H9 (cell line): ENCODE measurements at regions not wholly inside any gene's neighbourhood (a gene's known extent, or its start where the extent isn't known, plus 50 kb on each side); places are given as distances from the start of the nearest gene placed in this dataset.

Experiments
- DNase-seq: peaks from one replicate; pipeline ENCODE4 v3.0.0-alpha.2; 2017
- H2AFZ ChIP-seq: one replicate; pipeline ENCODE4 v1.6.1; 2013; ENCODE audit warnings: mild to moderate bottlenecking, low read length, control low read depth, moderate library complexity
- H2AK5ac ChIP-seq: 2 replicates; pipeline ENCODE4 v1.6.1; 2013; ENCODE audit warnings: low read length, control low read depth, mixed read lengths; ENCODE audit not compliant: insufficient read length
- H2BK120ac ChIP-seq: one replicate; pipeline ENCODE4 v1.6.1; 2013; ENCODE audit warnings: low read depth, mild to moderate bottlenecking, low read length, control low read depth, inconsistent platforms; ENCODE audit not compliant: poor library complexity, severe bottlenecking
- H2BK12ac ChIP-seq: 2 replicates; pipeline ENCODE4 v1.6.1; 2013; ENCODE audit warnings: low read length, control low read depth, mixed read lengths, low read depth; ENCODE audit not compliant: insufficient read length
- H2BK15ac ChIP-seq: 2 replicates; pipeline ENCODE4 v1.6.1; 2013; ENCODE audit warnings: low read depth, low read length, control low read depth
- H2BK20ac ChIP-seq: one replicate; pipeline ENCODE4 v1.6.1; 2013; ENCODE audit warnings: low read depth, mild to moderate bottlenecking, low read length, control low read depth, inconsistent platforms; ENCODE audit not compliant: poor library complexity, severe bottlenecking
- H2BK5ac ChIP-seq: 2 replicates; pipeline ENCODE4 v1.6.1; 2013; ENCODE audit warnings: low read length, control low read depth, mixed read lengths; ENCODE audit not compliant: insufficient read length
- H3K14ac ChIP-seq: 2 replicates; pipeline ENCODE4 v1.6.1; 2013; ENCODE audit warnings: low read length, control low read depth; ENCODE audit not compliant: insufficient read depth
- H3K18ac ChIP-seq: 2 replicates; pipeline ENCODE4 v1.6.1; 2013; ENCODE audit warnings: low read depth, mild to moderate bottlenecking, mixed read lengths, low read length, control low read depth; ENCODE audit not compliant: insufficient read length
- H3K23ac ChIP-seq: 2 replicates; pipeline ENCODE4 v1.6.1; 2013; ENCODE audit warnings: low read length, control low read depth, mixed read lengths, low read depth; ENCODE audit not compliant: insufficient read length
- H3K23me2 ChIP-seq: 2 replicates; pipeline ENCODE4 v1.6.1; 2013; ENCODE audit warnings: low read depth, mild to moderate bottlenecking, mixed read lengths, low read length, control low read depth; ENCODE audit not compliant: insufficient read length, poor library complexity, severe bottlenecking
- H3K27ac ChIP-seq: 2 replicates; pipeline ENCODE4 v1.5.1; 2013; ENCODE audit warnings: low read length, control low read depth, mixed read lengths, low read depth; ENCODE audit not compliant: insufficient read length
- H3K27me3 ChIP-seq: 2 replicates; pipeline ENCODE4 v1.6.1; 2013; ENCODE audit warnings: low read length, control low read depth, inconsistent platforms; ENCODE audit not compliant: insufficient read depth
- H3K4ac ChIP-seq: 2 replicates; pipeline ENCODE4 v1.6.1; 2013; ENCODE audit warnings: low read depth, mild to moderate bottlenecking, control low read depth, inconsistent platforms, low read length, moderate library complexity
- H3K4me1 ChIP-seq: 2 replicates; pipeline ENCODE4 v1.6.1; 2013; ENCODE audit warnings: low read length, control low read depth, inconsistent platforms; ENCODE audit not compliant: insufficient read depth
- H3K4me2 ChIP-seq: 2 replicates; pipeline ENCODE4 v1.6.1; 2013; ENCODE audit warnings: low read length, control low read depth, mixed read lengths; ENCODE audit not compliant: insufficient read length, insufficient read depth
- H3K56ac ChIP-seq: 2 replicates; pipeline ENCODE4 v1.6.1; 2013; ENCODE audit warnings: low read depth, mild to moderate bottlenecking, mixed read lengths, low read length, control low read depth; ENCODE audit not compliant: insufficient read length
- H3K79me1 ChIP-seq: 2 replicates; pipeline ENCODE4 v1.6.1; 2013; ENCODE audit warnings: low read depth, mild to moderate bottlenecking, moderate library complexity, low read length, control low read depth, inconsistent platforms; ENCODE audit not compliant: insufficient read depth, poor library complexity, severe bottlenecking
- H3K79me2 ChIP-seq: 2 replicates; pipeline ENCODE4 v1.6.1; 2013; ENCODE audit warnings: low read length, control low read depth, inconsistent platforms; ENCODE audit not compliant: insufficient read depth
- H3K9ac ChIP-seq: 2 replicates; pipeline ENCODE4 v1.6.1; 2013; ENCODE audit warnings: low read length, control low read depth, mixed read lengths; ENCODE audit not compliant: insufficient read length; ENCODE audit errors: extremely low read depth
- H3K9me3 ChIP-seq: one replicate; pipeline ENCODE4 v1.6.1; 2013; ENCODE audit warnings: low read depth, low read length, inconsistent platforms; ENCODE audit not compliant: control insufficient read depth
- H3T11ph ChIP-seq: one replicate; pipeline ENCODE4 v1.6.1; 2013; ENCODE audit warnings: mild to moderate bottlenecking, low read length, control low read depth, inconsistent platforms
- H4K20me1 ChIP-seq: one replicate; pipeline ENCODE4 v1.6.1; 2013; ENCODE audit not compliant: control insufficient read depth, insufficient read length, insufficient read depth
- H4K5ac ChIP-seq: 2 replicates; pipeline ENCODE4 v1.6.1; 2013; ENCODE audit warnings: low read depth, mild to moderate bottlenecking, mixed read lengths, low read length, control low read depth; ENCODE audit not compliant: insufficient read length
- H4K8ac ChIP-seq: replicated peaks from 2 replicates; pipeline ENCODE4 v1.6.1; 2013; ENCODE audit warnings: low read length, control low read depth, mixed read lengths, low read depth; ENCODE audit not compliant: insufficient read length
- H4K91ac ChIP-seq: 2 replicates; pipeline ENCODE4 v1.6.1; 2013; ENCODE audit warnings: low read depth, mild to moderate bottlenecking, moderate library complexity, mixed read lengths, low read length, control low read depth; ENCODE audit not compliant: insufficient read length
- H3K27ac Mint-ChIP-seq, 3 experiments: 2 replicates in 2 of 3; 3 replicates in 1 of 3; pipeline ENCODE4 v1.8.0; 2020 to 2021; ENCODE audit warnings: mixed read lengths in 3 of 3, mild to moderate bottlenecking in 1 of 3, moderate library complexity in 1 of 3
- H3K27me3 Mint-ChIP-seq: 2 replicates; pipeline ENCODE4 v1.8.0; 2021; ENCODE audit warnings: low read depth, mild to moderate bottlenecking, moderate library complexity, mixed read lengths
- H3K36me3 Mint-ChIP-seq, 3 experiments: 2 replicates in 2 of 3; 3 replicates in 1 of 3; pipeline ENCODE4 v1.8.0; 2020 to 2021; ENCODE audit warnings: low read depth in 3 of 3, mixed read lengths in 3 of 3; ENCODE audit not compliant: insufficient read depth in 1 of 3
- H3K4me1 Mint-ChIP-seq, 2 experiments: 2 replicates each; pipeline ENCODE4 v1.8.0; 2020; ENCODE audit warnings: mixed read lengths in 2 of 2
- H3K4me3 Mint-ChIP-seq, 2 experiments: 2 replicates in 1 of 2; 3 replicates in 1 of 2; pipeline ENCODE4 v1.8.0; 2020 to 2021; ENCODE audit warnings: mild to moderate bottlenecking in 2 of 2, mixed read lengths in 2 of 2, moderate library complexity in 1 of 2
- H3K9me3 Mint-ChIP-seq, 2 experiments: 2 replicates in 1 of 2; 3 replicates in 1 of 2; pipeline ENCODE4 v1.8.0; 2020; ENCODE audit warnings: mild to moderate bottlenecking in 2 of 2, mixed read lengths in 2 of 2, moderate library complexity in 1 of 2
- WGBS: extraction: QIAGEN DNeasy Blood & Tissue Kit; methylation state at CpG from one replicate; pipeline ENCODE4 v1.1.7; 2013; ENCODE audit warnings: missing lambda C conversion rate, low lambda C conversion rate, mixed read lengths; ENCODE audit not compliant: insufficient read length; ENCODE audit errors: extremely low coverage; 5-methylcytosine and 5-hydroxymethylcytosine counted together
- TF ChIP-seq, protein P1 (sequence below): fragments of 200-600 bp; sonication (generic); conservative IDR thresholded peaks from 3 replicates; pipeline ENCODE4 v1.8.0; 2021; ENCODE audit warnings: antibody characterized with exemption, mild to moderate bottlenecking

DNA sequence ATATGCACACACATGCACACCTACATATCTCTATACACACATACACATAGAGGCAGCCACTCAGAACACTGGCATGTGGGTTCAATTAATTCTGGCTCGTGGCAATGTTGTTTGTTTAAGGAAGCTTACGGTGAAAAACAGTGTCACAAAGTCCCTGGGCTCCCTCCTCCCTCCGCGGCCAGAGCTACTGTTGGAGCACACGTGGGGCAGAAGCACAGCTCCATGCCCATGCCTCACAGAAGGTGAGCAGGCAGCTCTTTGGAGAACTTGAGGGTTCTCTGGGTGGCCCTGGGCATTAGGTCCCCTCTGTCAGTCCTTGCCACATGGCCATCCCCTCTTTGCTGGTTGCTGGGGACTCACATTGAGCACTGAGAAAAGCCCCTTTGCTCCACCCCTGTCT, 107.5 kb downstream of the GADD45G start:
- Histone ChIP-seq H3K4ac (no peak overlapping the region), H4K91ac (no peak overlapping the region), H3K23ac (no peak overlapping the region), H4K5ac (no peak overlapping the region), H3K4me1 (no peaks in the 10 kb centered on the region), H3K79me1 (no peaks in the 10 kb centered on the region), H3K23me2 (no peaks in the 10 kb centered on the region), H4K8ac (no peak overlapping the region), H2BK20ac (no peak overlapping the region), H3K9ac (no peak overlapping the region), H2BK15ac (no peak overlapping the region), H3T11ph (no peak overlapping the region), H3K27me3 (no peaks in the 10 kb centered on the region), H2AFZ (no peak overlapping the region), H4K20me1 (peaks cover 2% of the 10 kb centered on the region), H2AK5ac (no peak overlapping the region), H3K56ac (no peak overlapping the region), H3K79me2 (no peaks in the 10 kb centered on the region), H2BK5ac (no peak overlapping the region), H3K9me3 (no peaks in the 10 kb centered on the region), H3K27ac (no peak overlapping the region), H3K18ac (no peak overlapping the region), H2BK120ac (no peak overlapping the region), H3K4me2 (no peak overlapping the region), H2BK12ac (no peak overlapping the region), H3K14ac (no peak overlapping the region; the same call in 1 of the 2 replicates)
- no peak for DNase-seq
- H3K4me1 Mint-ChIP-seq: no peaks in the 10 kb centered on the region
- H3K27me3 Mint-ChIP-seq: peaks cover 5% of the 10 kb centered on the region
- no CpG with 5 or more reads among the region's 5 CpGs for WGBS
- H3K27ac Mint-ChIP-seq: no peak overlapping the region; a peak in 1 of 7 replicates
- TF ChIP-seq, protein P1, sequence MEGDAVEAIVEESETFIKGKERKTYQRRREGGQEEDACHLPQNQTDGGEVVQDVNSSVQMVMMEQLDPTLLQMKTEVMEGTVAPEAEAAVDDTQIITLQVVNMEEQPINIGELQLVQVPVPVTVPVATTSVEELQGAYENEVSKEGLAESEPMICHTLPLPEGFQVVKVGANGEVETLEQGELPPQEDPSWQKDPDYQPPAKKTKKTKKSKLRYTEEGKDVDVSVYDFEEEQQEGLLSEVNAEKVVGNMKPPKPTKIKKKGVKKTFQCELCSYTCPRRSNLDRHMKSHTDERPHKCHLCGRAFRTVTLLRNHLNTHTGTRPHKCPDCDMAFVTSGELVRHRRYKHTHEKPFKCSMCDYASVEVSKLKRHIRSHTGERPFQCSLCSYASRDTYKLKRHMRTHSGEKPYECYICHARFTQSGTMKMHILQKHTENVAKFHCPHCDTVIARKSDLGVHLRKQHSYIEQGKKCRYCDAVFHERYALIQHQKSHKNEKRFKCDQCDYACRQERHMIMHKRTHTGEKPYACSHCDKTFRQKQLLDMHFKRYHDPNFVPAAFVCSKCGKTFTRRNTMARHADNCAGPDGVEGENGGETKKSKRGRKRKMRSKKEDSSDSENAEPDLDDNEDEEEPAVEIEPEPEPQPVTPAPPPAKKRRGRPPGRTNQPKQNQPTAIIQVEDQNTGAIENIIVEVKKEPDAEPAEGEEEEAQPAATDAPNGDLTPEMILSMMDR: no peak
- H3K9me3 Mint-ChIP-seq: no peaks in the 10 kb centered on the region; a peak in 1 of 5 replicates
- H3K4me3 Mint-ChIP-seq: no peak overlapping the region
- H3K36me3 Mint-ChIP-seq: peaks cover 0 to 9% (median 0%) of the 10 kb centered on the region in 3 experiments; a peak in 3 of 7 replicates
